ENCODE measurements at regions not wholly inside any gene's neighbourhood (a gene's known extent, or its start where the extent isn't known, plus 50 kb on each side); places are given as distances from the start of the nearest gene placed in this dataset.

- Histone ChIP-seq H3K27ac (peak overlapping the region in 2 of 4 donors; percentile 29 to 58), H3K4me3 (no peak overlapping the region), H3K4me1 (no peaks in the 10 kb centered on the region), H3K9me3 (no peaks in the 10 kb centered on the region), H3K27me3 (no peaks in the 10 kb centered on the region), H3K36me3 (no peaks in the 10 kb centered on the region)
- no peak for TF ChIP-seq POLR2A (IDR thresholded peaks at IDR 0.05)
- TF ChIP-seq, protein P1, sequence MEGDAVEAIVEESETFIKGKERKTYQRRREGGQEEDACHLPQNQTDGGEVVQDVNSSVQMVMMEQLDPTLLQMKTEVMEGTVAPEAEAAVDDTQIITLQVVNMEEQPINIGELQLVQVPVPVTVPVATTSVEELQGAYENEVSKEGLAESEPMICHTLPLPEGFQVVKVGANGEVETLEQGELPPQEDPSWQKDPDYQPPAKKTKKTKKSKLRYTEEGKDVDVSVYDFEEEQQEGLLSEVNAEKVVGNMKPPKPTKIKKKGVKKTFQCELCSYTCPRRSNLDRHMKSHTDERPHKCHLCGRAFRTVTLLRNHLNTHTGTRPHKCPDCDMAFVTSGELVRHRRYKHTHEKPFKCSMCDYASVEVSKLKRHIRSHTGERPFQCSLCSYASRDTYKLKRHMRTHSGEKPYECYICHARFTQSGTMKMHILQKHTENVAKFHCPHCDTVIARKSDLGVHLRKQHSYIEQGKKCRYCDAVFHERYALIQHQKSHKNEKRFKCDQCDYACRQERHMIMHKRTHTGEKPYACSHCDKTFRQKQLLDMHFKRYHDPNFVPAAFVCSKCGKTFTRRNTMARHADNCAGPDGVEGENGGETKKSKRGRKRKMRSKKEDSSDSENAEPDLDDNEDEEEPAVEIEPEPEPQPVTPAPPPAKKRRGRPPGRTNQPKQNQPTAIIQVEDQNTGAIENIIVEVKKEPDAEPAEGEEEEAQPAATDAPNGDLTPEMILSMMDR (IDR thresholded peaks at IDR 0.05): no peak
- TF ChIP-seq EP300 (IDR thresholded peaks at IDR 0.05): no peak
- TF ChIP-seq POLR2AphosphoS5 (IDR thresholded peaks at IDR 0.05): no peak
- WGBS, 2 donors: 59 to 60% methylated on average over 3 of the region's 3 CpGs
- no peak for DNase-seq
- ATAC-seq (ENCODE audit: low FRiP score in 2 of 2): peak in 1 of 2 donors; percentile 85
Observed at GRCh38 chr5:153900703-153901395, 137.9 kb downstream of the FAM114A2 start.

DNA sequence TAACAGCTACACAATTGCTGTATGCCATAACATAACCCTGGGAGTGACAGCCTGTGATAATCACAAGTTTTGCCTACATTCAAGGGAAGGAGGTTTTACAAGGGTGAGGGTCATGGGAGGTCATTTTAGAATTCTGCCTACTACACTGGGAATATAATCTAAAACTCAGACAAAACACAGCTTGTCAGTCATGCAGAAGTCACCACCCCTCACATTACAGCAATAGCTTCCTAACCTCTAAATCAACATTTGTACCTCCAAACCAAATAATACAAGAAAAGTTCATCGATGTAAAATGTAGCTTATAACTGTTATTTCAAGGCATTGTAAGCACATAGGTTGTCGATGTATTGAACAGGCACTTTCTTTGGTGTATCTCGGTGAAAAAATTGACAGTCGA is 139.0 kb downstream of the FAM114A2 start:
- 84 to 91% methylated on average over 4 of the region's 4 CpGs for WGBS, 2 donors
- Histone ChIP-seq H3K4me1 (no peaks in the 10 kb centered on the region), H3K27ac (peak overlapping the region in 1 of 4 donors; percentile 28), H3K27me3 (no peaks in the 10 kb centered on the region), H3K9me3 (no peaks in the 10 kb centered on the region), H3K36me3 (no peaks in the 10 kb centered on the region), H3K4me3 (no peak overlapping the region)
- TF ChIP-seq POLR2AphosphoS5 (IDR thresholded peaks at IDR 0.05) (no peak), EP300 (IDR thresholded peaks at IDR 0.05) (no peak), POLR2A (IDR thresholded peaks at IDR 0.05) (no peak)
- TF ChIP-seq, protein P1 (IDR thresholded peaks at IDR 0.05): no peak
- ATAC-seq (ENCODE audit: low FRiP score in 2 of 2) (no peak), DNase-seq (no peak)

DNA sequence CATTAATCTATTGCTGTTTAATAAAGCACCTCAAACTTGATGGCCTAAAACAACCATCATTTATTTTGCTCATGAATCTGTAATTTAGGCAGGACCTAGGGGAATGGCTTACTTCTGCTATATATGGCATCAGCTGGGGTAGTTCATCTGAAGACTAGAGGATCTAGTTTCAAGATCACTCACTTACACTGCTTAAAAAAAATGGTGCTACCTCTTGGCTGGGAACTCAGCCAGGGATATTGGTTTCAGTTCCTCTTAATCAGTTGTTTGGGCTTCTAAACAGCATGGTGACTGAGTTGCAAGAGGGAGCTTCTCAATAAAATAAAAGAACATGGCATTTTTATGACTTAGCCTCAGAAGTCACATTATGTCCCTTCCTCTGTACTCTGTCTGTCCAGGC is 142.0 kb downstream of the FAM114A2 start:
- no peaks in the 10 kb centered on the region for H3K9me3 ChIP-seq
- no peak overlapping the region for H3K4me3 ChIP-seq
- TF ChIP-seq POLR2A (IDR thresholded peaks at IDR 0.05): no peak
- TF ChIP-seq, protein P1 (IDR thresholded peaks at IDR 0.05): no peak
- no peak for TF ChIP-seq EP300 (IDR thresholded peaks at IDR 0.05)
- no peak for TF ChIP-seq POLR2AphosphoS5 (IDR thresholded peaks at IDR 0.05)
- H3K27ac ChIP-seq: no peak overlapping the region
- no peaks in the 10 kb centered on the region for H3K36me3 ChIP-seq
- no peaks in the 10 kb centered on the region for H3K27me3 ChIP-seq
- ATAC-seq (ENCODE audit: low FRiP score in 2 of 2) (peak in 1 of 2 donors; percentile 61), DNase-seq (no peak)
- no peaks in the 10 kb centered on the region for H3K4me1 ChIP-seq

DNA sequence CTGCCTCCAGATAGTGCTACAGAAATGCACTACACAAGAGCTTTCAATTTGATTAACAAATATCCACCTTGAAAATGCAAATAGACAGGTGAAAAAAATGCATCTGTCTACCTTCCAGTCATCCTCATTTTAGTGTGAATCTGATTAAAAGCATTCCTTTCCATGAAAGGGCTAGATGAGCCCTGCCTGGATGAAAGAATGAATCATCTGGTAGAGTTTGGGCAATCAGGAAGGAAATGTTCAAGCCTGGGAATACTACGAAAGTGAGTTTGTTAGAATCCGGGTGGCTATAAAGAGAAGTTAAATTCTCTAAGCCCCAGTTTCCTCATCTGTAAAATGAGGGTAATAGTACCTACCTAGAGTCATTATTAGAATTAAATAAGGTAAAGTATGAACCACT is 142.6 kb downstream of the FAM114A2 start:
- H3K27me3 ChIP-seq: no peaks in the 10 kb centered on the region
- ATAC-seq (ENCODE audit: low FRiP score in 2 of 2): no peak
- no peaks in the 10 kb centered on the region for H3K4me1 ChIP-seq
- no peak for DNase-seq
- H3K9me3 ChIP-seq: no peaks in the 10 kb centered on the region
- no peak overlapping the region for H3K4me3 ChIP-seq
- 57 to 62% methylated on average over 2 of the region's 2 CpGs for WGBS, 2 donors
- TF ChIP-seq POLR2A (IDR thresholded peaks at IDR 0.05): no peak
- H3K27ac ChIP-seq: no peak overlapping the region
- no peaks in the 10 kb centered on the region for H3K36me3 ChIP-seq

DNA sequence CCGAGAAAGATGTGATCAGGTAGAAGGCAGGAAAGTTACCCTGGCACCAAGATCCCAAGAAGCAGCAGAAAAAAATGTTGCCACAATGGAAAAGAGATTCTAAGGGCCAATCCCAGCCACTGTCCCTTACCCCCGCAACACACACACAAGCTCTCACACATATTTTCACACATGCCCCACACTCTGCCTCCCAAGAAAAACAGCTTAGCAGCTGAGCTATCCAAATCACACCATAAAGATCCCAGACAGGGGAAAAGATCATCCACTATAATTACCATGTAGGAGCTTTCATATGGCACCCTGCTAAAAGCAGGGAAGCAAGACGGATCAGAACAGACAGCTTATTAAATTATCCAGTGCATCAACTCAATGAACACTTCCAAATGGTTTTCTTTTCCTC is 143.4 kb downstream of the FAM114A2 start:
- WGBS, 2 donors: 82 to 84% methylated on average over 3 of the region's 3 CpGs
- TF ChIP-seq, protein P1 (IDR thresholded peaks at IDR 0.05): no peak
- no peak for TF ChIP-seq POLR2A (IDR thresholded peaks at IDR 0.05)
- TF ChIP-seq POLR2AphosphoS5 (IDR thresholded peaks at IDR 0.05): no peak
- TF ChIP-seq EP300 (IDR thresholded peaks at IDR 0.05): no peak
- Histone ChIP-seq H3K27me3 (no peaks in the 10 kb centered on the region), H3K4me3 (no peak overlapping the region), H3K4me1 (no peaks in the 10 kb centered on the region), H3K27ac (no peak overlapping the region), H3K36me3 (no peaks in the 10 kb centered on the region), H3K9me3 (no peaks in the 10 kb centered on the region)
- DNase-seq (no peak), ATAC-seq (ENCODE audit: low FRiP score in 2 of 2) (no peak)
